GM19468 (cell line): ENCODE measurements at regions not wholly inside any gene's neighbourhood (a gene's known extent, or its start where the extent isn't known, plus 50 kb on each side); places are given as distances from the start of the nearest gene placed in this dataset.

Experiments
- ATAC-seq: cut with Tn5 transposase; IDR thresholded peaks from one replicate; pipeline ENCODE4 v1.9.1; 2021; ENCODE audit warnings: mild to moderate bottlenecking, moderate library complexity, moderate number of reproducible peaks; ENCODE audit not compliant: unreplicated experiment; ENCODE audit errors: extremely low read depth

DNA sequence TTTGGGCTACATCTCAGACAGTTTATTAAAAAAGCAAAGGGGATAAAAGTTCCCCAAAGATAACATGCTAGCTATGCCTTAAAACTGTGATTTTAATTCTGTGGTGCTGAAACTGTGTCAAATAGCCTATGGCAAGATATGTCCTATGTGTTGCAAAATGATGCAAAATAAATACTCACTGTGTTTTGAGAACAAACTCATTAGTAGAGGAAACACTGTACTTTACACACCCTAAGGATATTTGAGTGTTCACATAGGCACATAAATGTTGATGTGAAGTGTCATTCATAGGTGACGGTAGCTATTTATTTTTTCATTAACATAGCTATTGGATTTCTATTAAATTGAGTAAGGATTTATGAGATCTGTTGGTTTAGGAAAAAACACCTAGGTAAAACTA, 351.9 kb downstream of the FAT4 start:
- ATAC-seq = no peak

DNA sequence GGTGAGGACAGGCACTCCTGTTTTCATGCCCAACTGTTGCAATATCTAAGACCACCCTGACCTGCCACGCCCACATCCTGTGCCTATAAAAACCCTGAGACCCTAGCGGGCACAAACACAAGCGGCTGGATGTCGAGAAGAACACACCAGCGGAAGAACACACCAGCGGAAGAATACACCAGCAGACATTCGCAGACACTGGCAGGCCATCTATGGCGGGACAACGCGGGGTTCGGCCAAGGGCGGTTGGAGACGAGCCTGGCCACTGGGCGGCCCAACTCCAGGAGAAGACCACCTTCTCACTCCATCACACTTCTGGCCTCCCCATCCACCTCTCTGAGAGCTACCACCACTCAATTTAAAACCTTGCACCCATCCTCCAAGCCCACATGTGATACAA, 361.4 kb downstream of the FAT4 start:
- no peak for ATAC-seq

DNA sequence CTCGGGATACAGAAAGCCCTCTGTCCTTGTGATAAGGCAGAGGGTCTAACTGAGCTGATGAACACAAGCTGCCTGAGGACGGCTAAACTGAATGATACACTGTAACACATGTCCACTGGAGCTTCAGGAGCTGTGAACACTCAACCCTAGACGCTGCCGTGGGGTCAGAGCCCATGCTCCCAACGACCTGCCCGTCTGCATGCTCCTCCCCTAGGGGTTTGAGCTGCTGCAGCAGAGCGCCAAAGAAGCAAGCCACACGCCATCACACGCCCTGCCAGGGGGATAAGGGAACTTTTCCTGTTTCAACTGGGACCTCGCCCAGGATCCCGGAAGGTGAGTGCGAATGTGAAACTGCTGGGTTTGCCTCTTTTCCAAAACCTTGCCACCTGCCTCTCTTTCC, 361.8 kb downstream of the FAT4 start:
- no peak for ATAC-seq

DNA sequence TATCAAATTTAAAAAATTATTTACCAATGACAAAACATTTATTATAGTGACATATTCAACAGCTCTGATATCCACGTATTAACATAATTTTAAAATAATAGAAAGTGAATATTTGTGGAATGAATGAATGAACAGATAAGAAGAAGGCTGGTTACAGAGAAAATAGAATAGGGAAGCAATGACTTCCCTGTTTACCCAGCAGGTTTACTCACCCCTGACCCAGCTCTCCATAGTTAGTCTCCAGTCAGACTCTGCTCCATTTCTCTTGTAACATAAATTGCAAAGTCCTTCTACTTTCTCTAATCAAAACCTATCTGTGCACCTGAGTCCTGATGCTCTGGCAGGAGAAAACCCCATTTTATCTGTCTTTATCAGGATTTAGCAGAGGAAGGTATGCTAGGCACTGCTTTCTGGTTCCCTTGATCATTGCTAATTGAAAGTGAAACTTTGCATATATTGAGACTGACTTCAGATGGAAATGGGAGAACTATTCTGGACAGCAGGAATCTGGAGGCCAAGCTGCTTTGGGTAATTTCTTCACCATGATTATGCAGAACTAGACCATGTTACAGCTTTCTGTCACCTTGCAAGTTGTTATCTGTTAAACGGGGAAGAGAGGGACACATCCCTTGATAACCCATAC, 363.0 kb downstream of the FAT4 start:
- no peak for ATAC-seq

DNA sequence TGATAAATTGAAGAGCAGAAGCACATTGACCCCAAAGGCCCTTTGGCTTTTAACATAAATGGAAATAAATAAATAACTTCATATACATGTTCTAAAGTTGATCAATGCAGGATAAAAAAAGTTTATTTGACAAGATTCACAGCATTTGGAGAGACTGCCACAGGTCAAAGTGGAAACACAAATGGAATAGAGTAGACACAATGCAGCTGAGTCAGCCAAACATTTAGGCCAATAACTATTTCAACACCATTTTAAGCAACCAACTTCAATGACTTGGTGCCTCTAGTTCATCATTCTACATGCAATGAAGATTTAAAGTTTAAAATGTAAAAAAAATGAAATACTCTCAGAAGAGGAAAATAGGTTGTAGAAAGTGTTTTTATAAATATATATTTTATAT, 365.2 kb downstream of the FAT4 start:
- no peak for ATAC-seq

DNA sequence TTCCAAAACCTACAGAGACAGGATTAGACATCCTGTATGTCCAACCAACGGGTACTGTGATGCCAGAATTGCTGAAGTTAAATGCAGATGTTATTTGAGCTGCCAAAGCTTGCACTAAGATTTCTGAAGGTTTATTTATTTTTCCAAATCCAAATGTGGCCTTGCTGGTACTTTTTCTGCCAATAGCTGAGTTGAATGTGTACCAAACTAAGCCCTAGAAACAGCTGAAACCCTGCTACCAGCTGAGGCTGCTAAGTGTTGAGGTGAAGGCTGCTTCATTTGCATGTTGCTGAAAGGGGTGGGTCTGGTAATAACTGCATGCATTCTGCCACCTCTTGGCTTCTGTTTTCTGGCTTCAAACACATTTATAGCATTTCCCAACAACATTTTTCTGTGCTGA, 366.5 kb downstream of the FAT4 start:
- ATAC-seq = no peak

DNA sequence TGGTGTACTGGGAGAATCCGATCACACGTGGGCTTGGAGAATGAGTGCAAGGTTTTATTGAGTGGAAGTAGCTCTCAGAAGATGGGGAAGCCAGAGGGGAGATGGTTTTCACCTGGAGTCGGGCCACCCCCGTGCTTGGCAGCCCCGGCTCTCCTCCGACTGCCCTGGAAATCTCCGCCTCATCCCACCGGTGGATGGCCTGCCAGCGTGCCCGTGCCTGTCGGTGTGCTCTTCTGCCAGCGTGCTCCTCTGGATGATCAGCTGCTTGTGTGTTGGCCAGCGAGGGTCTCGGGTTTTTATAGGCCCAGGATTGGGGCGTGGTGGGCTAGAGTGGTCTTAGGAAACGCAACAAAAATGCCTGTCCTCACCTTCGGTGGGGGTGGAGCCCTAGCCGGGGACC, 368.0 kb downstream of the FAT4 start:
- no peak for ATAC-seq

DNA sequence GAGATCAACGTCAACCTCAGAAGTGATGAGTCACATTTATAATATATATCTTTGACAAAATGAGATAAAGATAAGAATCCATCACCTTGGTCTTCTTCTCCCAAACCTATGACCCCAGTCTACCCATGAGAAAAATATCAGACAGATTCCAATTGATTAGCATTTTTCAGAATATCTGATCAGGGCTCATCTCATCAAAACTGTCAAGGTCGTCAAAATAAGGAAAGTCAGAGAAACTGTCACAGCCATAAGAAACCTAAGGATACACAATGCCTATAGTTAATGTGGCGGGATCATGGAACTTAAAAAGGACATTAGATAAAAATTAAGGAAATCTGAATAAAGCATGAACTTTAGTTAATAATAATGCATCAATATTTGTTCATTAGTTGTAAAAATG, 374.1 kb downstream of the FAT4 start:
- no peak for ATAC-seq

DNA sequence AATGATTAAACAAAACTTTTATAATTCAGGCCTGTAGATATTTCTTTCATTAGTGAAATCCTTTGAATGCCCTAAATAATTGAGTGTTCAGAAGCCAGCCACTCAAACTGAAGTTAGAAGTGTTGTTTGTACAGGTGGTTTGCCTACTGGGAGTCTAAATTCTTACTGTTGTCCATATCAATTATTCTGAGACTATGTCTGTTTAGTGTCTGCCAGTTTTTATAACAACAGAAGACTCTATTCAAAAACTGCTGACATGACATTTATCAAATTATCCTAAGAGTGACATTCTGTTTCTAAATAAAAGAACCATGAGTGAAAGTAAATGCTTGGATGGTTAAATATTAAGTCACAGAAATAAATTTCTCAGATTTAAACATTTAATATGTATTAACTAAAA, 375.1 kb downstream of the FAT4 start:
- no peak for ATAC-seq

DNA sequence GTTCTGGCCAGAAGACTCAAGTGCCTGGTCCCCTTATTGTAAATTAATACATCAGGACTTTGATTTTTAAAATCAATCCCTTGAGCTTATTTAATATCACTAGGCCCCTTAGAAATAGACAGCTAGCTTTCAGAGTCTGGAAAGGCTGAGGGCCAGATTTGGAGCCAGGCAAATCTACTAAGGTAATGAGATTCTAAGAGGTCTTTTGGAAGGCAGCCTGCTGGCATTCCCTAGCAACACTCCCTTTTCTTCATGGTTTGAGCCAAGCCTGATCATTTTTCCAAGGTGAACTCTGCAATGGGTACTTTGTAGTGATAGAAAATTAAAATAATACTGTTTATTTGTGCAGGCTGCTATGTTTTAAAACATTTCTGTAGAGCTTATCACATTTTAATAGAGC, 378.5 kb downstream of the FAT4 start:
- no peak for ATAC-seq

DNA sequence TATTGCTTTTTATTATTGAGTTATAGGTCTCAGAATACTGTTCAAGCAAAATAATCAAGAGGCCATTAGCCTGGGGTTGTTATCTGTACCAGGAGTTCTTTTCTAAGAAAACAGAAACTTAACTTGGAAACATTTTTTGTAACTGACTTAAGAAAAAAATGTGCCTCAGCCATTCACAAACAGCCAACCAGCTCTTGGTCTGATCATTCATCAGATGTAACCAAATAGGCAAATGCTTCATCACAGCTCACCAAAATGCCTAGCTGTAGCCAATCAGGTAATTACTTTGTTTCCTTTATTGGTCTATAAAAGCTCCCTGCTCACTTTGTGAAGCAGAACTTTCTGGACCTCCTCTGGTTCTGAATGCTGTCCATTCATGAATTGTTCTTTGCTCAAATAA, 387.7 kb downstream of the FAT4 start:
- no peak for ATAC-seq

DNA sequence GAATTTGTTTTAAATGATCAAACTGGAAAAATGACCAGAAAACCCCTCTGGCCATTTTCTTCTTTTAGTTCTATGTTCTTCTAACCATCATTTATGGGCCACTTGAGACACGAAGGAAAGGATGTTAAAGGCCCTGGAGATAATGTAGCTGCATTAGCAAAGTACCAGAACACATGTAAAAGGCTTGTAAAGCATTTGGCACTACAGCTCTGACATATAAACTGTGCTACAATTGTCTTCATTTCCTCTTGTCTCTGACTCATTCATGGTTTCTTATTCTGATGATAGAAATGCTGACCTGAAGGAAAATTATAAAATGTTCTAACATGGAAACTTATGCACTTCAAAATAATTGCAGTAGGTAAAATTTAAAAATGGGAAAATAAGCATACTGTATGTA, 388.7 kb downstream of the FAT4 start:
- ATAC-seq = no peak

DNA sequence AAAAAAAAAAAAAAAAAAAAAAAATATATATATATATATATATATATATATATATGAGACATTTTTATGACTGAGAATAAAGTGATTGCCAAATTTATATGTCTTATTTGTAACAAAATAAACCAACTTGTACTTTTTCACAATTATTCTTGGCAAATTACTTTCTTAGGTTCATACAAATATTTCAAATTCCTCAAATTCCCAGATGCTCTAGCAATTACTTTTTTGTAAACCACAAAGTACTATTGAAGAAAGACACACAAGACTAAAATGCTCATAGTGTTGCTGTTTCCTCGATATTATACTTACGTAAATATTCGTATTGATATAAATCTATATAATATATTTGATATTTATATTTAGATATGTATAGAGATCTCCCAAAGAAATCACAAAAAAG, 390.0 kb downstream of the FAT4 start:
- ATAC-seq = no peak

DNA sequence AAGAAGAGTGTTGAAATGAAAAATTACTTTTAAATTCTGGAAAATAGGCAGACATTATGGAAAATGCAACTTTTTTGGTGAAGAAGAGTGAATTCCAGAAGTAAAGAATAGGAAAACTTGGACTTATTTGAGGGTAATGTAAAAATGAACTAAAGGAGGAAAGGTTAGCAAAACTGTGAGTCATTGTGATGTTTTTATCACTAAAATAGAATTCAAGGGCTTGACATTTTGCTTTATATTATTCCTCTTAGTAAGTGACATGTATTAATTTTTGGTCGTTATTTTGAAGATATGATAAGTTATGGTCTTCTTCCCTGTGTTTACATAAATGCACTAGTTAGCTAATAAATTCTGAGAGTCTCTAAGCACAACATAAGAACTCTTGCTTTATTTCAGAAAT, 390.9 kb downstream of the FAT4 start:
- ATAC-seq = no peak

DNA sequence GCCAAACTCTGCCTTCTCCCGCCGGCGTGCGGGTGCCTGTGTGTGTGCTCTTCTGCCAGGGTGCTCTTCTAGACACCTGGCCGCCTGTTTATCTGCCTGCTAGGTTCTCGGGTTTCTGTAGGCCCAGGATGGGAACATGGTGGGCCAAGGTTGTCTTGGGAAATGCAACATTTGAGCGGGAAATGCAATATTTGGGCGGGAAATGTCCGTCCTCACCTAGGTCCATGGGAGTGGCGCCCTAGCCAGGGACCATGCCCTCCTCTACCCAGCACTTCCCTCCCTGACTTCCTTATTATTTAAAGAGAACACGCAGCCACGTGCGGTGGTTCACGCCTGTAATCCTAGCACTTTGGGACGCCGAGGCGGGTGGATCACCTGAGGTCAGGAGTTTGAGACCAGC, 392.6 kb downstream of the FAT4 start:
- ATAC-seq = no peak

DNA sequence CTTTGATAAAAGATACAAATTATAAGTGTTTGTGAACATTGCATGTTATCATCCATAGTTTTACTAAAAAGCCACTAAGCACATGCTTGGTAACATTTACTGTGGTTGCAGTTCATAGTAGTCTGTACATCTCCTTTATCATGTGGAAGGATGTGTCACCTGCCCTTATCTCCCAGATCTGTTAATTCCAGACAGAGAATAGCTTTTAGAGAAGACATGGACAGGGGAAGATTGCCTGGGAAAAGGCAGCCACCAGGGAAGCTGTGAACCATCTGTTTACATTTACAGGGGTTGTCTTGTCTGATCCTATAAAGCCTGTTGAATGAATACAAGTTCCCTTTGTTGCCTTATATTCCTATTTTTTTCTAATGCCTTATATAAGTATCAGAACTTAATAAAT, 396.0 kb downstream of the FAT4 start:
- ATAC-seq = no peak

DNA sequence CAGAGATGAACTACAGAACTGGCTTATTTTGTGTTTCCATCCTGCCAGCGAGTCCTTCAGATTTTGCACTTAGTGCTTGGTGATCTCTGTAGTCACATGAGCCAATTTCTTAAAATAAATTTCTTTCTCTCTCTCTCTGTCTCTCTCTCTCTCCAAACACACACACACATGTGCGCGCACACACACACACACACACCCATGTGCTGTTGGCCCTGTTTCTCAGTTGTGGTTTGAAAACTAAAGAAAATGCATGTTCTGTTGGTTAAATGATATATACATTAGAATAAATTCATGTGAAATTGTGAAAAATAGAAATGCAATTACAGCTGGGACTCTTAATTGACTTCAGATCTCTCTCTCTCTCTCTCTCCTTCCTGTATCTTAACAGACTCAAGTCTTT, 399.3 kb downstream of the FAT4 start:
- ATAC-seq = no peak

DNA sequence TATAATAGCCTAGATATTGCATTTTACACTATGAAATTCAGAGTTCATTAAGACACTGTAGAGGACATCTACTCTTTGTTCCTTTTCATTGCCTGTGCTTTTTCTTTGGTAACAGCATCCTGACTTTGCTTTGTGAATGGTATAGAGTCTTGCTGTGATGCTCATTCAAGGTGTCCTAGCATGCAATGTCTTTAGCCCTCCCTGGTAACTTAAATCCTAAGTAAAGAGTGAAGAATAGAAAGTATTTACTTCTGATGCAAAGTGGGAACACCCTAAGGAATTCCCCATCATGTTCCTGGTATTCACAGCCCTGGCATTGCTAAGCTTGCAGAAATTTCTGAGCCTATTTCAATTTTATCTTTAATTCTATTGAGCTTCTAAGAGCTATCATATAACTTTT, 400.1 kb downstream of the FAT4 start:
- no peak for ATAC-seq

DNA sequence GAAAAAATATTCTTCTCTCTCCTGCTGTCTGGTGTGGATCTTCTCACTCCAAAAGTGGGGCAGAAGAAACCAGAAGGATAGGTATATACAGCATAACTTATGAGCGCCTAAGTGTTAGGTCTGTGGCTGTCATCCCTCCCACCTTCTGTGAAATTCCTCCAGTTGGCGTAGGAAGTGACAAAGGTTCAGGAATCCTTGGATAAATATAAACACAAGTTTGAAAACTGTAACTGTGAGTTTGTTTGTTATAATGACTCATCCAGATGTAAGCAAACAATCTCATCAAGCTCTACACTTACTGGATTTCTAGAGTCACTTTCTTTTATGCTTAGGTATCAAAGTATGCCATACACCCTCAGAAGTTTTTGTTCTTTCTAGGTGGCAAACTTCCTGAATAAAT, 405.2 kb downstream of the FAT4 start:
- ATAC-seq = no peak

DNA sequence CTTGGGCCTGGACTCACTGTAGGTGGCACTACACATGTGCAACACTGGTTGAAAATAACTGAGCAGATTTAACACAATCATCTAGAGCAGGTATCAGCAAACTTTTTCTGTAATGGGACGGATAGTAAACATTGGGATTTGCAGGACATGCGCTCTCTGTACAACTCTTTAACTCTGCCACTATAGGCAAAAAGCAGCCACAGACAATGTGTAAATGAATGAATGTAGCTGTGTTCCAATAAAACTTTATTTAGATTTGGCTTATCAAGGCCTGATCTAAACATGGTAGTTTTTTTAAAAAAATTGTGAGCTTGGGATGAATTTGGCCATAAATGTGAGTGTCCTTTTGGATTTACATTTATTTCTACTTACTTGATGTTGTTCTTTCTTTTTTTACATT, 407.3 kb downstream of the FAT4 start:
- ATAC-seq = no peak

DNA sequence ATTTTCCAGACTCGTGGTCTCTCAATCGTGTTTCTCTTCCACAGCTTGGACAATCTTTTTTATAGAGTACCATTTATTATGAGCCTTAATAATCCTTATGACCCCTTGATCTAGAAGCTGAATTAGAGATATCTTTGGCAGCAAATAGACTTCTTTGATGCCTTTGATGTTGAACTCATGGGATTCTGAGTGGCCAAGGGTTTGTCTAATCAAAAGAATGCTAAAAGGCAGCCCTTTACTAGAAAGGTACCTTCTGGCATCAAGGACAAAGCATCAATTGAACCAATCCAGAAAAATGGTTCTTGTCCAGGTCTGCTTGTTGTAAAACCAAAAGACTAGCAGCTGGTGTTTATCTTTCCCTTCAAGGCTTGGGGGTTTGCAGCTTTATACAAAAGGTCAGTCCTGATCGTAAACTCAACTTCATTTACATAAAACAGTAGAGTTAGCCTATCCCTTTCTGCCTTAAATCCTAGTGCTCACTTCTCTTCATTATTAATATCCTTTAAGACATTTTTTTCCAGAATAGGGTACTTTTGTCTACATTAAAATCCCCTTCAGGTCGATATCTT, 411.3 kb downstream of the FAT4 start:
- no peak for ATAC-seq

DNA sequence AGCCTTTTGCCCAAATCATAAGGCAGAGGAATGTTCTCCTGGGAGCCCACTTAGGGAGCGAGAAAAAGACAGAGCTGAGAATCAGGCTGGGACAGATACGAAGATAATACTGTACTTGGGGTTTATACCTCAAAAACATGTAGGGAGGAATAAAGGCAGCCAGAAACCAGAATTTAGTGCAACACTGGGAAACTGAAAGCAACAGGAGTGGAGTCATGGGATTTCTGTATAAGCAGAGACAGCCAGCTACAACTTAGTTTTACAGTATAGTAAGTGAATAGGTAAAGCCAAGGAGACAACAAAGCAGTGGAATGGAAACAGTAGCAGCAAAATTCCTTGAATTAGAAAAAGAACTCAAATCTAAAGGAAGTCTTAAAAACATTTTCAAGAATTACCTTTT, 413.2 kb downstream of the FAT4 start:
- ATAC-seq = no peak

DNA sequence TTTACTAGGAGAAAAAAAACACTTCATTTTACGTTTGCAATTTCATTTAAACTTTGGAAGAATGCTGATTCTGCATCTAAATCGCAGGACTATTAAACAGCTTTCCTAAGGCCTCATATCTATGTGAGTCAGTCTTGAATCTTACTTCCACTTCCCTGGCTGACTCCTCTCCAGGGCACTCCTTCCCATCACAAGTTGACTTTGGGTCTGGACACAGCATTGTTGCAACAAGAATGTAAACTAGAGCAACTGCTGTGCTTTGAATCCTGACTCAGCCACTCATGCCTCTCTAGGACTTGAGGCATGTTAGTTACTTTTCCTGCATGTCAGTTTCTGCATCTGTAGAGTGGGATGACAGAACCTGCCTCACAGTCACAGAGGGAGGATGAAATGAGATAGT, 413.8 kb downstream of the FAT4 start:
- no peak for ATAC-seq
